HCT116 (cell line): ENCODE measurements at regions not wholly inside any gene's neighbourhood (a gene's known extent, or its start where the extent isn't known, plus 50 kb on each side); places are given as distances from the start of the nearest gene placed in this dataset.

ENCODE experiments used
- ATAC-seq: fragments of 200-7000 bp; cut with Tn5 transposase; 2 replicates; pipeline ENCODE4 v1.9.1; 2020; ENCODE audit warnings: mild to moderate bottlenecking, moderate library complexity
- BruUV-seq: library from RNA; stranded (reverse); fragments of 400-500 nt; replicated peaks from 2 replicates; lab custom pipeline; 2021; lab: Mats Ljungman, UMichigan
- CTCF ChIA-PET: fragments of 300-600 bp; sonication (Branson Sonifier 250); formaldehyde crosslinking; loops from one replicate; lab custom pipeline; 2021; ENCODE audit warnings: antibody characterized with exemption; lab: Charles Lee
- POLR2A ChIA-PET: fragments of 300-600, 350-600 bp; sonication (Branson Sonifier 250); formaldehyde crosslinking; loops from one replicate; lab custom pipeline; 2021; ENCODE audit warnings: antibody characterized with exemption; lab: Charles Lee
- RAD21 ChIA-PET, 2 experiments: fragments of 300-600 bp; sonication (Branson Sonifier 250); formaldehyde crosslinking; loops; one replicate each; lab custom pipeline; 2023; ENCODE audit warnings: low total read pairs in 2 of 2; ENCODE audit not compliant: uncharacterized antibody in 2 of 2, unreplicated experiment in 2 of 2, low non-redundant PET in 1 of 2; lab: Charles Lee
- DNase-seq: peaks from one replicate; pipeline ENCODE4 v3.0.0-alpha.2; 2010; ENCODE audit warnings: low read depth, low spot score
- H2AFZ ChIP-seq: fragments of 200-600 bp; shearing (Covaris generic), sonication (generic); 2 replicates; pipeline ENCODE4 v1.6.1; 2017; ENCODE audit warnings: low read depth, mixed run types, mixed read lengths, antibody characterized with exemption, low read length; ENCODE audit not compliant: poor library complexity, severe bottlenecking
- H3K27ac ChIP-seq: 2 replicates; pipeline ENCODE4 v1.5.1; 2012; ENCODE audit warnings: low read depth, low read length
- H3K27me3 ChIP-seq: fragments of 200-600 bp; sonication (generic); 2 replicates; pipeline ENCODE4 v1.6.1; 2016; ENCODE audit warnings: mixed run types, low read length, mixed read lengths; ENCODE audit not compliant: insufficient read depth
- H3K36me3 ChIP-seq, 2 experiments: fragments of 200-500 bp in 1 of 2; fragments of 200-600 bp in 1 of 2; sonication (Bioruptor generic) in 1 of 2; sonication (generic) in 1 of 2; 2 replicates each; pipeline versions ENCODE4 v1.5.1 to v1.6.1; 2014 to 2016; ENCODE audit warnings: low read length in 2 of 2, inconsistent platforms in 1 of 2, mixed read lengths in 1 of 2, mixed run types in 1 of 2; ENCODE audit not compliant: insufficient read depth in 2 of 2, control insufficient read depth in 1 of 2
- H3K4me1 ChIP-seq, 2 experiments: fragments of 200-600 bp in 1 of 2; sonication (generic) in 1 of 2; 2 replicates each; pipeline versions ENCODE4 v1.5.1 to v1.6.1; 2012 to 2017; ENCODE audit warnings: low read length in 2 of 2, inconsistent platforms in 1 of 2, mild to moderate bottlenecking in 1 of 2, mixed read lengths in 1 of 2, mixed run types in 1 of 2, moderate library complexity in 1 of 2; ENCODE audit not compliant: insufficient read depth in 2 of 2, control insufficient read depth in 1 of 2
- H3K4me2 ChIP-seq: fragments of 200-600 bp; sonication (generic); 2 replicates; pipeline ENCODE4 v1.6.1; 2017; ENCODE audit warnings: mixed run types, low read length, mixed read lengths
- H3K4me3 ChIP-seq, 2 experiments: fragments of 200-600 bp in 1 of 2; sonication (generic) in 1 of 2; replicated peaks in 1 of 2; 2 replicates each; pipeline ENCODE4 v1.5.1; 2011 to 2016; ENCODE audit warnings: low read length in 2 of 2, control low read depth in 1 of 2, low read depth in 1 of 2, mild to moderate bottlenecking in 1 of 2, mixed read lengths in 1 of 2, mixed run types in 1 of 2
- H3K79me2 ChIP-seq: fragments of 200-600 bp; sonication (generic); 2 replicates; pipeline ENCODE4 v1.6.1; 2017; ENCODE audit warnings: mild to moderate bottlenecking, mixed run types, low read length, moderate library complexity, mixed read lengths; ENCODE audit not compliant: insufficient read depth
- H3K9ac ChIP-seq: fragments of 200-600 bp; sonication (generic); 2 replicates; pipeline ENCODE4 v1.6.1; 2016; ENCODE audit warnings: low read length, mixed read lengths
- H3K9me2 ChIP-seq: fragments of 200-600 bp; sonication (generic), shearing (Covaris generic); 2 replicates; pipeline ENCODE4 v1.6.1; 2017; ENCODE audit warnings: mixed run types, mild to moderate bottlenecking, moderate library complexity; ENCODE audit not compliant: insufficient read depth
- H3K9me3 ChIP-seq, 2 experiments: fragments of 200-500 bp in 1 of 2; fragments of 200-600 bp in 1 of 2; sonication (Bioruptor generic) in 1 of 2; sonication (generic) in 1 of 2; 2 replicates each; pipeline ENCODE4 v1.6.1; 2014 to 2017; ENCODE audit warnings: low read length in 2 of 2, mixed read lengths in 2 of 2, inconsistent platforms in 1 of 2, low read depth in 1 of 2, mild to moderate bottlenecking in 1 of 2, mixed run types in 1 of 2, moderate library complexity in 1 of 2; ENCODE audit not compliant: control insufficient read depth in 1 of 2, insufficient read depth in 1 of 2
- H4K20me1 ChIP-seq: fragments of 200-600 bp; sonication (generic), shearing (Covaris generic); 2 replicates; pipeline ENCODE4 v1.6.1; 2017; ENCODE audit warnings: mixed run types, mild to moderate bottlenecking, moderate library complexity; ENCODE audit not compliant: insufficient read depth
- POLR2AphosphoS5 ChIP-seq: IDR thresholded peaks from 2 replicates; pipeline ENCODE4 v1.6.1; 2011; ENCODE audit warnings: mild to moderate bottlenecking, low read depth, low read length, moderate library complexity
- SP1 ChIP-seq: IDR thresholded peaks from 2 replicates; pipeline ENCODE4 v1.6.1; 2012; ENCODE audit warnings: low read depth
- YY1 ChIP-seq: IDR thresholded peaks from 2 replicates; pipeline ENCODE4 v1.6.1; 2011; ENCODE audit warnings: low read length, low read depth, moderate library complexity, mild to moderate bottlenecking; ENCODE audit not compliant: insufficient replicate concordance; ENCODE audit errors: extremely low read depth
- ZBTB33 ChIP-seq: IDR thresholded peaks from 2 replicates; pipeline ENCODE4 v1.6.1; 2011; ENCODE audit warnings: mild to moderate bottlenecking, low read length, moderate library complexity; ENCODE audit not compliant: insufficient replicate concordance; ENCODE audit errors: extremely low read depth
- ZNF274 ChIP-seq: fragments of 200-500 bp; sonication (Bioruptor generic); IDR thresholded peaks from 2 replicates; pipeline ENCODE4 v1.6.1; 2014; ENCODE audit warnings: mild to moderate bottlenecking, low read depth, low read length, inconsistent platforms
- intact Hi-C: fragments of 100-400 bp; cut with micrococcal nuclease; formaldehyde crosslinking; loops from 2 replicates; pipeline ENCODE4 v1.10.0; 2022
- TF ChIP-seq, protein P1 (sequence below): IDR thresholded peaks from 2 replicates; pipeline ENCODE4 v1.6.1; 2012
- TF ChIP-seq, protein P2 (sequence below): IDR thresholded peaks from 2 replicates; pipeline ENCODE4 v1.6.1; 2012; ENCODE audit warnings: low read depth

DNA sequence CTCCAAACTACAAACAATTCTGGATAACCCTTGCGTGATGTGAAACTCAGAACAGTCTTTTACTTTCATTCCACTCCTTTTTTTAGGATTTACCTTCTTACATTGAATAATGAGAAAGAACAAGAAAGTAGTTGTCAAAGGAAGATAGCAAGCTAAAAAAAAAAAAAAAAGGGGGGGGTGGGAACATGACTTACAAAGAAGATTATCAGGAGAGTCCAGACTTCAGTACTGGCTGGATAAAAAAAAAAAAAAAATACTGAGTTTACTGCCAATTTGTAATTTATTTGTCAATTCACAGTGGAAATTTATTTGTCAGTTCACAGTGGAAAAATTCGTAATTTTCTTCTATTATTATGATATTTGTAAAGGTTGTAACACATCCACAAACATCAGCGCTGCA, 792.4 kb upstream of the SLITRK5 start:
- H3K9ac ChIP-seq, result no peak overlapping the region
- CTCF ChIA-PET, result no interaction called here
- POLR2A ChIA-PET, result no interaction called here
- no peaks in the 10 kb centered on the region for H3K36me3 ChIP-seq
- H4K20me1 ChIP-seq, result no peaks in the 10 kb centered on the region
- no peak overlapping the region for H2AFZ ChIP-seq
- H3K27me3 ChIP-seq, result no peaks in the 10 kb centered on the region
- intact Hi-C loops, result no loop called here
- no peaks in the 10 kb centered on the region for H3K79me2 ChIP-seq
- DNase-seq (no peak), ATAC-seq (no peak)
- H3K4me1 ChIP-seq, result no peaks in the 10 kb centered on the region
- RAD21 ChIA-PET, result no interaction called here
- no peak overlapping the region for H3K27ac ChIP-seq
- no peaks in the 10 kb centered on the region for H3K9me2 ChIP-seq
- BruUV-seq, result no TSS peak
- no peak overlapping the region for H3K4me3 ChIP-seq
- TF ChIP-seq SP1, result no peak
- TF ChIP-seq, all 23 proteins: peak for 0
- Histone ChIP-seq H3K4me2 (no peak overlapping the region), H3K9me3 (no peaks in the 10 kb centered on the region)

GRCh38 chr13:86881390-86881789, 789.8 kb upstream of the SLITRK5 start:
- H3K4me1 ChIP-seq, result no peaks in the 10 kb centered on the region
- TF ChIP-seq ZNF274, result no peak
- TF ChIP-seq, all 23 proteins: peak for 0
- intact Hi-C loops, result no loop called here
- BruUV-seq, result no TSS peak
- ChIA-PET CTCF (no interaction called here), POLR2A (no interaction called here), RAD21 (no interaction called here)
- no peaks in the 10 kb centered on the region for H4K20me1 ChIP-seq
- H3K36me3 ChIP-seq, result no peaks in the 10 kb centered on the region
- no peak overlapping the region for H3K9ac ChIP-seq
- H3K27ac ChIP-seq, result no peak overlapping the region
- H3K79me2 ChIP-seq, result no peaks in the 10 kb centered on the region
- H3K27me3 ChIP-seq, result no peaks in the 10 kb centered on the region
- H3K9me2 ChIP-seq, result no peaks in the 10 kb centered on the region
- H3K9me3 ChIP-seq, result no peaks in the 10 kb centered on the region
- DNase-seq (no peak), ATAC-seq (no peak)
- no peak overlapping the region for H3K4me3 ChIP-seq
- H3K4me2 ChIP-seq, result no peak overlapping the region
- no peak overlapping the region for H2AFZ ChIP-seq

- Histone ChIP-seq H3K4me2 (no peak overlapping the region), H3K27me3 (no peaks in the 10 kb centered on the region), H3K27ac (no peak overlapping the region), H2AFZ (no peak overlapping the region), H3K4me1 (no peaks in the 10 kb centered on the region), H3K9ac (no peak overlapping the region), H3K36me3 (no peaks in the 10 kb centered on the region), H3K4me3 (no peak overlapping the region), H4K20me1 (no peaks in the 10 kb centered on the region), H3K79me2 (no peaks in the 10 kb centered on the region), H3K9me3 (peaks cover 0 to 3% of the 10 kb centered on the region in 2 experiments; a peak in 1 of 4 replicates), H3K9me2 (no peaks in the 10 kb centered on the region)
- ChIA-PET POLR2A (no interaction called here), CTCF (no interaction called here), RAD21 (no interaction called here)
- intact Hi-C loops, result no loop called here
- DNase-seq (no peak), ATAC-seq (no peak)
- BruUV-seq, result no TSS peak
- TF ChIP-seq, protein P1, sequence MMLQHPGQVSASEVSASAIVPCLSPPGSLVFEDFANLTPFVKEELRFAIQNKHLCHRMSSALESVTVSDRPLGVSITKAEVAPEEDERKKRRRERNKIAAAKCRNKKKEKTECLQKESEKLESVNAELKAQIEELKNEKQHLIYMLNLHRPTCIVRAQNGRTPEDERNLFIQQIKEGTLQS, result no peak
- TF ChIP-seq YY1 (no peak), ZBTB33 (no peak), POLR2AphosphoS5 (no peak)
- TF ChIP-seq, protein P2, sequence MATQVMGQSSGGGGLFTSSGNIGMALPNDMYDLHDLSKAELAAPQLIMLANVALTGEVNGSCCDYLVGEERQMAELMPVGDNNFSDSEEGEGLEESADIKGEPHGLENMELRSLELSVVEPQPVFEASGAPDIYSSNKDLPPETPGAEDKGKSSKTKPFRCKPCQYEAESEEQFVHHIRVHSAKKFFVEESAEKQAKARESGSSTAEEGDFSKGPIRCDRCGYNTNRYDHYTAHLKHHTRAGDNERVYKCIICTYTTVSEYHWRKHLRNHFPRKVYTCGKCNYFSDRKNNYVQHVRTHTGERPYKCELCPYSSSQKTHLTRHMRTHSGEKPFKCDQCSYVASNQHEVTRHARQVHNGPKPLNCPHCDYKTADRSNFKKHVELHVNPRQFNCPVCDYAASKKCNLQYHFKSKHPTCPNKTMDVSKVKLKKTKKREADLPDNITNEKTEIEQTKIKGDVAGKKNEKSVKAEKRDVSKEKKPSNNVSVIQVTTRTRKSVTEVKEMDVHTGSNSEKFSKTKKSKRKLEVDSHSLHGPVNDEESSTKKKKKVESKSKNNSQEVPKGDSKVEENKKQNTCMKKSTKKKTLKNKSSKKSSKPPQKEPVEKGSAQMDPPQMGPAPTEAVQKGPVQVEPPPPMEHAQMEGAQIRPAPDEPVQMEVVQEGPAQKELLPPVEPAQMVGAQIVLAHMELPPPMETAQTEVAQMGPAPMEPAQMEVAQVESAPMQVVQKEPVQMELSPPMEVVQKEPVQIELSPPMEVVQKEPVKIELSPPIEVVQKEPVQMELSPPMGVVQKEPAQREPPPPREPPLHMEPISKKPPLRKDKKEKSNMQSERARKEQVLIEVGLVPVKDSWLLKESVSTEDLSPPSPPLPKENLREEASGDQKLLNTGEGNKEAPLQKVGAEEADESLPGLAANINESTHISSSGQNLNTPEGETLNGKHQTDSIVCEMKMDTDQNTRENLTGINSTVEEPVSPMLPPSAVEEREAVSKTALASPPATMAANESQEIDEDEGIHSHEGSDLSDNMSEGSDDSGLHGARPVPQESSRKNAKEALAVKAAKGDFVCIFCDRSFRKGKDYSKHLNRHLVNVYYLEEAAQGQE, result no peak
Observed at GRCh38 chr13:86882107-86882506, 789.1 kb upstream of the SLITRK5 start.
